H54 (cell line): ENCODE measurements at regions not wholly inside any gene's neighbourhood (a gene's known extent, or its start where the extent isn't known, plus 50 kb on each side); places are given as distances from the start of the nearest gene placed in this dataset.

Source experiments
- DNase-seq: peaks from one replicate; pipeline ENCODE4 v3.0.0; 2011; ENCODE audit warnings: low spot score, mixed read lengths; ENCODE audit not compliant: insufficient read length
- FAIRE-seq: peaks from 3 replicates; lab custom pipeline; 2011; peaks lifted over from hg19 to GRCh38; lab: Jason Lieb, UNC
- POLR2A ChIP-seq: IDR thresholded peaks from 2 replicates; pipeline ENCODE4 v1.6.1; 2011; ENCODE audit warnings: low read depth, mild to moderate bottlenecking, low read length

- TF ChIP-seq POLR2A = no peak
- FAIRE-seq = no peak
- no peak for DNase-seq
These were observed 158.1 kb downstream of the COPRS start for GRCh38 chr17:31700973-31701372.

GRCh38 chr17:31699886-31700285 lies 159.2 kb downstream of the COPRS start:
- TF ChIP-seq POLR2A = no peak
- DNase-seq (no peak), FAIRE-seq (no peak)

GRCh38 chr17:31699281-31699680 lies 159.8 kb downstream of the COPRS start:
- FAIRE-seq (no peak), DNase-seq (no peak)
- no peak for TF ChIP-seq POLR2A

GRCh38 chr17:31698751-31699150 lies 160.3 kb downstream of the COPRS start:
- FAIRE-seq (no peak), DNase-seq (no peak)
- TF ChIP-seq POLR2A = no peak

- TF ChIP-seq POLR2A = no peak
- no peak for DNase-seq
- FAIRE-seq = no peak
These were observed 161.2 kb downstream of the COPRS start for GRCh38 chr17:31697838-31698237.

- DNase-seq = no peak
- TF ChIP-seq POLR2A = no peak
- no peak for FAIRE-seq
These were observed 162.2 kb downstream of the COPRS start for GRCh38 chr17:31696703-31697325.

GRCh38 chr17:31696184-31696602 lies 162.9 kb downstream of the COPRS start:
- DNase-seq (no peak), FAIRE-seq (no peak)
- no peak for TF ChIP-seq POLR2A

GRCh38 chr17:31695456-31696090 lies 163.5 kb downstream of the COPRS start:
- TF ChIP-seq POLR2A = no peak
- DNase-seq = no peak

GRCh38 chr17:31693433-31694220 lies 165.4 kb downstream of the COPRS start:
- FAIRE-seq (no peak), DNase-seq (no peak)
- TF ChIP-seq POLR2A = no peak

More at GRCh38 chr17:31695456-31696090, 163.5 kb downstream of the COPRS start:
- no peak for FAIRE-seq

- DNase-seq = no peak
- no peak for TF ChIP-seq POLR2A
- FAIRE-seq = no peak
These were observed 166.4 kb downstream of the COPRS start for GRCh38 chr17:31692632-31693031.

GRCh38 chr17:31692027-31692426 lies 167.0 kb downstream of the COPRS start:
- DNase-seq (no peak), FAIRE-seq (no peak)
- no peak for TF ChIP-seq POLR2A

- FAIRE-seq (no peak), DNase-seq (no peak)
- no peak for TF ChIP-seq POLR2A
These were observed 167.7 kb downstream of the COPRS start for GRCh38 chr17:31691251-31691905.

- no peak for TF ChIP-seq POLR2A
- FAIRE-seq (no peak), DNase-seq (no peak)
These were observed 168.9 kb downstream of the COPRS start for GRCh38 chr17:31690151-31690551.

GRCh38 chr17:31688701-31689100 lies 170.3 kb downstream of the COPRS start:
- DNase-seq (no peak), FAIRE-seq (no peak)
- TF ChIP-seq POLR2A = no peak
